HepG2 (cell line): ENCODE measurements at regions not wholly inside any gene's neighbourhood (a gene's known extent, or its start where the extent isn't known, plus 50 kb on each side); places are given as distances from the start of the nearest gene placed in this dataset.

ENCODE experiments used
- CREM ChIP-seq, 2 experiments: sonication (generic) in 1 of 2; formaldehyde crosslinking in 1 of 2; IDR thresholded peaks; 2 replicates each; pipeline versions ENCODE4 v1.4.0 to v1.6.1; 2016 to 2020; ENCODE audit warnings: antibody characterized with exemption in 1 of 2, mild to moderate bottlenecking in 1 of 2, missing genetic modification reagents in 1 of 2
- SIN3A ChIP-seq: IDR thresholded peaks from 2 replicates; pipeline ENCODE4 v1.6.1; 2011; ENCODE audit warnings: low read depth, mild to moderate bottlenecking, control low read depth, low read length, borderline replicate concordance
- TAF1 ChIP-seq: sonication (generic); formaldehyde crosslinking; IDR thresholded peaks from 2 replicates; pipeline ENCODE4 v1.4.0; 2020; ENCODE audit warnings: missing genetic modification reagents
- TF ChIP-seq, protein P1 (sequence below): sonication (generic); formaldehyde crosslinking; IDR thresholded peaks from 2 replicates; pipeline ENCODE4 v1.5.0; 2020; ENCODE audit warnings: mild to moderate bottlenecking, missing genetic modification reagents, moderate library complexity

GRCh38 chr13:76769271-76769791 is 116.9 kb downstream of the KCTD12 start:
- TF ChIP-seq, protein P1, sequence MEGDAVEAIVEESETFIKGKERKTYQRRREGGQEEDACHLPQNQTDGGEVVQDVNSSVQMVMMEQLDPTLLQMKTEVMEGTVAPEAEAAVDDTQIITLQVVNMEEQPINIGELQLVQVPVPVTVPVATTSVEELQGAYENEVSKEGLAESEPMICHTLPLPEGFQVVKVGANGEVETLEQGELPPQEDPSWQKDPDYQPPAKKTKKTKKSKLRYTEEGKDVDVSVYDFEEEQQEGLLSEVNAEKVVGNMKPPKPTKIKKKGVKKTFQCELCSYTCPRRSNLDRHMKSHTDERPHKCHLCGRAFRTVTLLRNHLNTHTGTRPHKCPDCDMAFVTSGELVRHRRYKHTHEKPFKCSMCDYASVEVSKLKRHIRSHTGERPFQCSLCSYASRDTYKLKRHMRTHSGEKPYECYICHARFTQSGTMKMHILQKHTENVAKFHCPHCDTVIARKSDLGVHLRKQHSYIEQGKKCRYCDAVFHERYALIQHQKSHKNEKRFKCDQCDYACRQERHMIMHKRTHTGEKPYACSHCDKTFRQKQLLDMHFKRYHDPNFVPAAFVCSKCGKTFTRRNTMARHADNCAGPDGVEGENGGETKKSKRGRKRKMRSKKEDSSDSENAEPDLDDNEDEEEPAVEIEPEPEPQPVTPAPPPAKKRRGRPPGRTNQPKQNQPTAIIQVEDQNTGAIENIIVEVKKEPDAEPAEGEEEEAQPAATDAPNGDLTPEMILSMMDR, result no peak
- TF ChIP-seq SIN3A (no peak), CREM (IDR thresholded peaks at IDR 0.05) (no peak), CREM (CRISPR knock-in tag; IDR thresholded peaks at IDR 0.05) (no peak), TAF1 (CRISPR knock-in tag) (no peak)
